ENCODE measurements at regions not wholly inside any gene's neighbourhood (a gene's known extent, or its start where the extent isn't known, plus 50 kb on each side); places are given as distances from the start of the nearest gene placed in this dataset.

DNA sequence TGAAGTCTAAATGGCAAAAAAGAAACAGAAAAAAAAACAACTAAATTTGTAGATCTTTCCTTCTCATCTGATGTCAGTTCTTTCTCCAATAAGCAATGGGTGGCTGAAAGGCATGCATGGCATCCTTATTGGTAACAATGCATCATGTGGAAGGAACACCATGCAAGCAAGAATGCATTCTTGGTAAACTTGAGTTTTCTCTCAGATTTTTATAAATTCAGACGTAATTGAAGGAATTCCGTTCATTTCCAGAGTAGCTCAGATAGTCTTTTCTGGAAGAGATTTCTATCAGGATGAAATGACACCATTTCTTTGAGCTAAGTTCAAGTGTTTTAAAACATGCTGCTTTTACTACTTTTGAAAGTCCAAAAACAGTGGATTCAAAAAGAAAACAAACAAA is 373.0 kb downstream of the COG6 start (continued):
- TF ChIP-seq, protein P1, sequence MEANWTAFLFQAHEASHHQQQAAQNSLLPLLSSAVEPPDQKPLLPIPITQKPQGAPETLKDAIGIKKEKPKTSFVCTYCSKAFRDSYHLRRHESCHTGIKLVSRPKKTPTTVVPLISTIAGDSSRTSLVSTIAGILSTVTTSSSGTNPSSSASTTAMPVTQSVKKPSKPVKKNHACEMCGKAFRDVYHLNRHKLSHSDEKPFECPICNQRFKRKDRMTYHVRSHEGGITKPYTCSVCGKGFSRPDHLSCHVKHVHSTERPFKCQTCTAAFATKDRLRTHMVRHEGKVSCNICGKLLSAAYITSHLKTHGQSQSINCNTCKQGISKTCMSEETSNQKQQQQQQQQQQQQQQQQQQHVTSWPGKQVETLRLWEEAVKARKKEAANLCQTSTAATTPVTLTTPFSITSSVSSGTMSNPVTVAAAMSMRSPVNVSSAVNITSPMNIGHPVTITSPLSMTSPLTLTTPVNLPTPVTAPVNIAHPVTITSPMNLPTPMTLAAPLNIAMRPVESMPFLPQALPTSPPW (CRISPR knock-in tag; IDR thresholded peaks at IDR 0.05): no peak

DNA sequence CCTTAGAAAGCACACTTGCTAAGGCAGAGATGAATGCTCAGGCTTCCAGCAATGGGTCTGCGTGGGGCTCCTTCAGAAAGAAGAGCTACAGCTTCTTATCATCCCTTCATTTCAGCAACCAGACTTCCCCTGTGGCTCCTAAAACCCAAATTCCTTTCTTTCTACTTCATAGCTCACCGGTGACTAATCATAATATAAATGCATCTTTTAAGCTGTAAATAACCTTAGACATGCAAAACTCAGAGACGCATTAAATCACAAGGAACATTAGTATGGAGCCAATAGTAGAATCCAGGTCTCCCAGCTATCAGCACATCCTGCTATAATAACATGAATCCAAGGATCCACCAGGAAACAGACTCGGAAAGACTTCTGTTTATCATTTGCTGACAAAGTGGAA is 375.6 kb downstream of the COG6 start:
- BruUV-seq (replicated peaks): no TSS peak

More for the DNA sequence above, 375.6 kb downstream of the COG6 start:
- no peaks in the 10 kb centered on the region for H4K20me1 ChIP-seq (replicated peaks; ENCODE audit: control insufficient read depth, insufficient read depth, low read length)
- no peaks in the 10 kb centered on the region for H3K4me1 ChIP-seq (replicated peaks in 1 of 2; ENCODE audit: control insufficient read depth in 2 of 2, insufficient read depth in 2 of 2, low read length in 2 of 2)
- H2AFZ ChIP-seq (ENCODE audit: low read depth, low read length): no peak overlapping the region
- H3K4me3 ChIP-seq: no peak overlapping the region
- no peak overlapping the region for H3K4me2 ChIP-seq (ENCODE audit: insufficient read depth, low read length)
- H3K27ac ChIP-seq (ENCODE audit: extremely low read depth, low read depth, low read length): no peak overlapping the region
- no peaks in the 10 kb centered on the region for H3K9me3 ChIP-seq (replicated peaks; ENCODE audit: control insufficient read depth, insufficient read depth, low read depth, low read length)
- ATAC-seq: no peak
- CTCF ChIA-PET (ENCODE audit: low intra/inter-chr PET ratio): no interaction called here
- TF ChIP-seq ZNF384 (IDR thresholded peaks at IDR 0.05; ENCODE audit: low read depth, low read length): no peak
- TF ChIP-seq, protein P2, sequence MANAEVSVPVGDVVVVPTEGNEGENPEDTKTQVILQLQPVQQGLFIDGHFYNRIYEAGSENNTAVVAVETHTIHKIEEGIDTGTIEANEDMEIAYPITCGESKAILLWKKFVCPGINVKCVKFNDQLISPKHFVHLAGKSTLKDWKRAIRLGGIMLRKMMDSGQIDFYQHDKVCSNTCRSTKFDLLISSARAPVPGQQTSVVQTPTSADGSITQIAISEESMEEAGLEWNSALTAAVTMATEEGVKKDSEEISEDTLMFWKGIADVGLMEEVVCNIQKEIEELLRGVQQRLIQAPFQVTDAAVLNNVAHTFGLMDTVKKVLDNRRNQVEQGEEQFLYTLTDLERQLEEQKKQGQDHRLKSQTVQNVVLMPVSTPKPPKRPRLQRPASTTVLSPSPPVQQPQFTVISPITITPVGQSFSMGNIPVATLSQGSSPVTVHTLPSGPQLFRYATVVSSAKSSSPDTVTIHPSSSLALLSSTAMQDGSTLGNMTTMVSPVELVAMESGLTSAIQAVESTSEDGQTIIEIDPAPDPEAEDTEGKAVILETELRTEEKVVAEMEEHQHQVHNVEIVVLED (CRISPR knock-in tag; IDR thresholded peaks at IDR 0.05): no peak
- in situ Hi-C loops (cut with MboI): no loop called here
- POLR2A ChIA-PET: interaction anchor here (0.7 kb wide), 1 partner anchor 67 kb away, joined by 3 read pairs; no protein-coding TSS in a partner anchor
- no peak for FAIRE-seq
- 0% methylated on average over 4 of the region's 4 CpGs for WGBS (ENCODE audit: insufficient coverage, low coverage, missing lambda C conversion rate)
- H3K9me1 ChIP-seq (ENCODE audit: control insufficient read depth, insufficient read depth, low read length): no peaks in the 10 kb centered on the region
- H3K27me3 ChIP-seq (ENCODE audit: control insufficient read depth in 2 of 2, insufficient read depth in 2 of 2, low read length in 2 of 2): no peaks in the 10 kb centered on the region
- H3K79me2 ChIP-seq (ENCODE audit: control insufficient read depth, insufficient read depth, low read length): no peaks in the 10 kb centered on the region
- no peak overlapping the region for H3K9ac ChIP-seq (ENCODE audit: insufficient read depth in 1 of 2, low read depth in 2 of 2, low read length in 2 of 2)
- no peaks in the 10 kb centered on the region for H3K36me3 ChIP-seq (ENCODE audit: control insufficient read depth, insufficient read depth, low read length)
- intact Hi-C loops (cut with micrococcal nuclease): no loop called here
- no peak for DNase-seq (ENCODE audit: extremely low read depth in 1 of 4, low spot score in 3 of 4)
